SU-DHL-6 (cell line): ENCODE measurements at regions not wholly inside any gene's neighbourhood (a gene's known extent, or its start where the extent isn't known, plus 50 kb on each side); places are given as distances from the start of the nearest gene placed in this dataset.

Experiments used
- H2AFZ ChIP-seq: fragments of 200-600 bp; sonication (generic); 2 replicates; pipeline ENCODE4 v1.6.1; 2014; ENCODE audit warnings: low read depth, mild to moderate bottlenecking, moderate library complexity, mixed read lengths, antibody characterized with exemption, low read length; ENCODE audit not compliant: severe bottlenecking
- H3F3A ChIP-seq: fragments of 200-600 bp; shearing (Covaris generic); 2 replicates; pipeline ENCODE4 v1.6.0; 2016; ENCODE audit warnings: antibody characterized with exemption, mild to moderate bottlenecking; ENCODE audit not compliant: insufficient read depth
- H3K27ac ChIP-seq: fragments of 200-600 bp; sonication (generic); 2 replicates; pipeline ENCODE4 v1.5.1; 2016; ENCODE audit warnings: low read depth, mild to moderate bottlenecking, low read length, moderate library complexity, mixed read lengths
- H3K27me3 ChIP-seq: fragments of 200-600 bp; sonication (generic), shearing (Covaris generic); 2 replicates; pipeline ENCODE4 v1.6.0; 2014; ENCODE audit warnings: mild to moderate bottlenecking, low read length
- H3K36me3 ChIP-seq: fragments of 200-600 bp; sonication (generic); 2 replicates; pipeline ENCODE4 v1.6.1; 2014; ENCODE audit warnings: mild to moderate bottlenecking, low read length, mixed read lengths
- H3K4me2 ChIP-seq: fragments of 300-600, 200-600 bp; shearing (Covaris generic), sonication (generic); 2 replicates; pipeline ENCODE4 v1.6.0; 2014; ENCODE audit warnings: low read length, low read depth, mild to moderate bottlenecking; ENCODE audit not compliant: poor library complexity, severe bottlenecking
- H3K4me3 ChIP-seq: fragments of 200-600 bp; sonication (generic); 2 replicates; pipeline ENCODE4 v1.5.1; 2014; ENCODE audit warnings: antibody characterized with exemption, low read length, mild to moderate bottlenecking, mixed read lengths; ENCODE audit not compliant: insufficient read depth, poor library complexity, severe bottlenecking
- H3K79me2 ChIP-seq: fragments of 200-600 bp; sonication (generic); 2 replicates; pipeline ENCODE4 v1.6.1; 2014; ENCODE audit warnings: mild to moderate bottlenecking, low read length, moderate library complexity; ENCODE audit not compliant: insufficient read depth
- H3K9ac ChIP-seq: fragments of 200-600 bp; sonication (generic); 2 replicates; pipeline ENCODE4 v1.7.0; 2014; ENCODE audit warnings: mild to moderate bottlenecking, low read length
- H3K9me2 ChIP-seq: fragments of 200-600 bp; sonication (generic); replicated peaks from 2 replicates; pipeline ENCODE4 v1.6.1; 2014; ENCODE audit warnings: low read length; ENCODE audit not compliant: insufficient read depth
- H3K9me3 ChIP-seq: fragments of 200-600 bp; sonication (generic); 2 replicates; pipeline ENCODE4 v1.6.1; 2014; ENCODE audit warnings: low read length, mixed read lengths; ENCODE audit not compliant: insufficient read depth
- H4K20me1 ChIP-seq: fragments of 200-600 bp; sonication (generic); 2 replicates; pipeline ENCODE4 v1.6.1; 2014; ENCODE audit warnings: low read depth, mild to moderate bottlenecking, antibody characterized with exemption, low read length, moderate library complexity, mixed read lengths
- EZH2phosphoT487 ChIP-seq: fragments of 200-600 bp; sonication (generic), shearing (Covaris generic); conservative IDR thresholded peaks from 2 replicates; pipeline ENCODE4 v1.6.1; 2018; ENCODE audit warnings: mild to moderate bottlenecking, antibody characterized with exemption, low read length, moderate library complexity, mixed read lengths
- TF ChIP-seq, protein P1 (sequence below): fragments of 200-600 bp; sonication (generic); IDR thresholded peaks from one replicate; pipeline ENCODE4 v1.5.1; 2017; ENCODE audit warnings: antibody characterized with exemption, mild to moderate bottlenecking, low read length, moderate library complexity; ENCODE audit not compliant: insufficient read depth, poor library complexity, severe bottlenecking

DNA sequence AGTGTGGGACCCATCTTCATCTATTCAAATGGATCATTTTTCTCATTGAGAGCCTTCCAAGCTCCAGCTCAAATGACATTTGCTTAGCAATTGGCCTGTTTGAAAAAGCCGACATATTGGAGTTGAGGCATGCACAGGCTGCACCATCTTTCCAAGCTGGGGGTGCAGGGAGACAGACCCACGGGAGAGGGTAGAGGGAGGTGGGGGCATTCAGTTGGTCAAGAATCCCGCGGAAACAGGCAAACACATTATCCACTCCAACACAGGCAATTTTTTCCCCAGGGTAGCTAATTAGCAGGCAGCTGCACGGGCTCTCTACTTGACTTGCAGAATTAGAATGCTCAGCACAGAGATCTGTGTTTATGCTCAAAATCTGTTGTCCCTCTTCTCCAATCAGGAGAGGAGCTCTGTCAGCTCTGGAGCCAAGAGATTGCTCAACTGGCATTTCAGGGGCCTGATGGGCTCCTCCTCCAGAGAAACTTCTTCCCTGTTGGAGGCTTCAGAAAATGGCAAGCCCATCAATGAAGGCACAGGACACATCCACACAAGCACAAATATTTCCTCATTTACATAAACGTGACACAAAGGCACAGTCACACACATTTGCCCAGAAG is 267.8 kb downstream of the FOXD2 start:
- no peak for TF ChIP-seq EZH2phosphoT487
- TF ChIP-seq, protein P1, sequence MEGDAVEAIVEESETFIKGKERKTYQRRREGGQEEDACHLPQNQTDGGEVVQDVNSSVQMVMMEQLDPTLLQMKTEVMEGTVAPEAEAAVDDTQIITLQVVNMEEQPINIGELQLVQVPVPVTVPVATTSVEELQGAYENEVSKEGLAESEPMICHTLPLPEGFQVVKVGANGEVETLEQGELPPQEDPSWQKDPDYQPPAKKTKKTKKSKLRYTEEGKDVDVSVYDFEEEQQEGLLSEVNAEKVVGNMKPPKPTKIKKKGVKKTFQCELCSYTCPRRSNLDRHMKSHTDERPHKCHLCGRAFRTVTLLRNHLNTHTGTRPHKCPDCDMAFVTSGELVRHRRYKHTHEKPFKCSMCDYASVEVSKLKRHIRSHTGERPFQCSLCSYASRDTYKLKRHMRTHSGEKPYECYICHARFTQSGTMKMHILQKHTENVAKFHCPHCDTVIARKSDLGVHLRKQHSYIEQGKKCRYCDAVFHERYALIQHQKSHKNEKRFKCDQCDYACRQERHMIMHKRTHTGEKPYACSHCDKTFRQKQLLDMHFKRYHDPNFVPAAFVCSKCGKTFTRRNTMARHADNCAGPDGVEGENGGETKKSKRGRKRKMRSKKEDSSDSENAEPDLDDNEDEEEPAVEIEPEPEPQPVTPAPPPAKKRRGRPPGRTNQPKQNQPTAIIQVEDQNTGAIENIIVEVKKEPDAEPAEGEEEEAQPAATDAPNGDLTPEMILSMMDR, result no peak
- no peaks in the 10 kb centered on the region for H3K36me3 ChIP-seq
- no peaks in the 10 kb centered on the region for H3K27me3 ChIP-seq
- H3K27ac ChIP-seq, result no peak overlapping the region
- no peak overlapping the region for H3K4me3 ChIP-seq
- H2AFZ ChIP-seq, result no peak overlapping the region
- no peaks in the 10 kb centered on the region for H3K9me2 ChIP-seq
- H3F3A ChIP-seq, result no peaks in the 10 kb centered on the region
- H3K4me2 ChIP-seq, result no peak overlapping the region
- H3K9me3 ChIP-seq, result no peaks in the 10 kb centered on the region
- no peaks in the 10 kb centered on the region for H3K79me2 ChIP-seq
- H3K9ac ChIP-seq, result no peak overlapping the region
- no peaks in the 10 kb centered on the region for H4K20me1 ChIP-seq

DNA sequence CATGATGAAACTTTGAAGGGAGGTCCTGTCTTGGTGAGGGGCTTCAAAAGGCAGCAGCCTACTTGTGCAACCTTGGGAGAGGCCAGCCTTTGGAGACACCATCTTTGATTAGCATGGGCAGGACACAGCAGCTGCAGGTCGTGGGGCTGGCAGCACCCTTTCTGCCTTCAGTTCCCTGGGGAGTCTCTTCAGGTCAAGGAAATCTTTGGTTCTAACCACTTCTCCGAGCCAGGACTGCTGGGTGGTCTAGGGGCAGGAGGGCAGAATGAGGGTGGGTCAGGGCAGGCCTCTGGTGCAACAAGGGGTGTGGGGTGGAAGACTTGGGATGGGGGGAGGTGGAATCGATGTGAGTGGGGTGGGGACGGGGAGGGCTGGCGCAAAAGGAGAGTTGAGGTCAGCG is 269.7 kb downstream of the FOXD2 start:
- H3F3A ChIP-seq, result no peaks in the 10 kb centered on the region
- H3K9ac ChIP-seq, result no peak overlapping the region
- no peaks in the 10 kb centered on the region for H3K27me3 ChIP-seq
- no peak for TF ChIP-seq EZH2phosphoT487
- TF ChIP-seq, protein P1, result no peak
- H3K36me3 ChIP-seq, result no peaks in the 10 kb centered on the region
- no peak overlapping the region for H3K4me3 ChIP-seq
- H3K27ac ChIP-seq, result no peak overlapping the region
- H4K20me1 ChIP-seq, result no peaks in the 10 kb centered on the region
- no peak overlapping the region for H2AFZ ChIP-seq
- H3K9me3 ChIP-seq, result no peaks in the 10 kb centered on the region
- no peaks in the 10 kb centered on the region for H3K9me2 ChIP-seq
- H3K4me2 ChIP-seq, result no peak overlapping the region
- H3K79me2 ChIP-seq, result no peaks in the 10 kb centered on the region

DNA sequence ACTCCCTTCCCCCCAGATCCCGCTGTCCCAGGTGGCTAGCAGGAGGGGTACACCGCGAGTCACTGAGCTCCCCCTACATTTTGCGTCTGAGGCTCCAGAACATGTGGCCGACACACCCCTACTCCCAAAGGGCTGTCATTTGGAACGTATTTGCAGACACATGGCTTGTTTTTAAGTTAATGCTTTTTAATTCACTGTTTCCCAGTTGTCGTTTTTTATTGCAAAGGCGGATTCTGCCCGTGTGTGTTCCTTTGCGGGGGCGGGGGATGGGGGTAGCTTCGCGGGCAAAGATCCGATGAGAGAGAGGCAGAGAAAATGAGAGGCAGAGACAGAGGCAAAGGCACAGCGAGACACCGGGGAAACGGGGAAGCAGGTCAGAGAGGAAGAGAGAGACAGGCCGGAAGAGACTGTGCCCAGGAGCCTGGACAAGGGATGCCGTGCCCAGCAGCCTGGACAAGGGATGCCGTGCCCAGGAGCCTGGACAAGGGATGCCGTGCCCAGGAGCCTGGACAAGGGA is 270.2 kb downstream of the FOXD2 start:
- H3K4me3 ChIP-seq, result no peak overlapping the region

More for the DNA sequence above, 270.2 kb downstream of the FOXD2 start:
- Histone ChIP-seq H3K4me2 (no peak overlapping the region), H3K9me2 (no peaks in the 10 kb centered on the region), H4K20me1 (no peaks in the 10 kb centered on the region), H3F3A (no peaks in the 10 kb centered on the region), H3K27me3 (no peaks in the 10 kb centered on the region), H3K9me3 (no peaks in the 10 kb centered on the region), H3K27ac (no peak overlapping the region), H3K36me3 (no peaks in the 10 kb centered on the region), H3K9ac (no peak overlapping the region), H3K79me2 (no peaks in the 10 kb centered on the region), H2AFZ (no peak overlapping the region)
- no peak for TF ChIP-seq EZH2phosphoT487
- TF ChIP-seq, protein P1, result no peak
